ENCODE measurements at regions not wholly inside any gene's neighbourhood (a gene's known extent, or its start where the extent isn't known, plus 50 kb on each side); places are given as distances from the start of the nearest gene placed in this dataset.

- DNase-seq (ENCODE audit: low spot score) = no peak
These were observed 1000.2 kb downstream of the NR2F1-AS1 start for GRCh38 chr5:92580814-92581213.

GRCh38 chr5:92574023-92574422 lies 1007.0 kb downstream of the NR2F1-AS1 start:
- TF ChIP-seq CTCF (IDR thresholded peaks at IDR 0.05) = no peak
- no peak for DNase-seq (ENCODE audit: low spot score)
- H3K4me3 ChIP-seq = no peak overlapping the region
- no peak overlapping the region for H3K27ac ChIP-seq

More at GRCh38 chr5:92580814-92581213, 1000.2 kb downstream of the NR2F1-AS1 start:
- no peak overlapping the region for H3K27ac ChIP-seq
- no peak for TF ChIP-seq CTCF (IDR thresholded peaks at IDR 0.05)
- H3K4me3 ChIP-seq = no peak overlapping the region

- TF ChIP-seq CTCF (IDR thresholded peaks at IDR 0.05) = no peak
- H3K27ac ChIP-seq = no peak overlapping the region
These were observed 1012.5 kb downstream of the NR2F1-AS1 start for GRCh38 chr5:92568522-92568921.

GRCh38 chr5:92567831-92568450 lies 1013.1 kb downstream of the NR2F1-AS1 start:
- Histone ChIP-seq H3K4me3 (no peak overlapping the region), H3K27ac (no peak overlapping the region)
- TF ChIP-seq CTCF (IDR thresholded peaks at IDR 0.05) = no peak
- DNase-seq (ENCODE audit: low spot score) = no peak

More at GRCh38 chr5:92568522-92568921, 1012.5 kb downstream of the NR2F1-AS1 start:
- no peak overlapping the region for H3K4me3 ChIP-seq
- no peak for DNase-seq (ENCODE audit: low spot score)

- Histone ChIP-seq H3K27ac (no peak overlapping the region), H3K4me3 (no peak overlapping the region)
- TF ChIP-seq CTCF (IDR thresholded peaks at IDR 0.05) = no peak
- no peak for DNase-seq (ENCODE audit: low spot score)
These were observed 1014.8 kb downstream of the NR2F1-AS1 start for GRCh38 chr5:92566113-92566786.

- Histone ChIP-seq H3K4me3 (no peak overlapping the region), H3K27ac (no peak overlapping the region)
- DNase-seq (ENCODE audit: low spot score) = no peak
- no peak for TF ChIP-seq CTCF (IDR thresholded peaks at IDR 0.05)
These were observed 1015.3 kb downstream of the NR2F1-AS1 start for GRCh38 chr5:92565673-92566072.

- DNase-seq (ENCODE audit: low spot score) = no peak
- Histone ChIP-seq H3K27ac (no peak overlapping the region), H3K4me3 (no peak overlapping the region)
- TF ChIP-seq CTCF (IDR thresholded peaks at IDR 0.05) = no peak
These were observed 1019.0 kb downstream of the NR2F1-AS1 start for GRCh38 chr5:92562065-92562464.
